IMR-90 (cell line): ENCODE measurements at regions not wholly inside any gene's neighbourhood (a gene's known extent, or its start where the extent isn't known, plus 50 kb on each side); places are given as distances from the start of the nearest gene placed in this dataset.

ENCODE experiments used
- ATAC-seq: fragments of 200-7000 bp; cut with Tn5 transposase; 2 replicates; pipeline ENCODE4 v1.9.1; 2020; ENCODE audit warnings: low read depth, mild to moderate bottlenecking, moderate library complexity
- BruUV-seq: library from RNA; stranded (reverse); fragments of 400-500 nt; replicated peaks from 2 replicates; lab custom pipeline; 2021; lab: Mats Ljungman, UMichigan
- CTCF ChIA-PET: fragments of 300-600 bp; formaldehyde crosslinking; extraction: SDS; loops from one replicate; lab custom pipeline; 2021; ENCODE audit warnings: antibody characterized with exemption; lab: Yijun Ruan, JAX
- POLR2A ChIA-PET: fragments of 300-600 bp; sonication (Branson Sonifier 250); formaldehyde crosslinking; loops from one replicate; lab custom pipeline; 2022; ENCODE audit warnings: antibody characterized with exemption; ENCODE audit not compliant: unreplicated experiment; lab: Charles Lee
- DNase-seq: peaks from one replicate; pipeline ENCODE4 v3.0.0; 2013
- H2AFZ ChIP-seq: replicated peaks from 2 replicates; pipeline ENCODE3; 2013; ENCODE audit warnings: low read length, mild to moderate bottlenecking; ENCODE audit not compliant: poor library complexity
- H2AK5ac ChIP-seq: 2 replicates; pipeline ENCODE4 v1.6.1; 2013; ENCODE audit warnings: low read depth, low read length, inconsistent platforms
- H2AK9ac ChIP-seq: replicated peaks from 2 replicates; pipeline ENCODE3; 2013; ENCODE audit warnings: mild to moderate bottlenecking, low read depth, low read length, moderate library complexity; ENCODE audit not compliant: poor library complexity
- H2BK120ac ChIP-seq: 2 replicates; pipeline ENCODE4 v1.6.1; 2013; ENCODE audit warnings: low read depth, low read length, inconsistent platforms
- H2BK15ac ChIP-seq: 3 replicates; pipeline ENCODE4 v1.6.1; 2013; ENCODE audit warnings: low read depth, low read length, inconsistent platforms
- H2BK20ac ChIP-seq: 2 replicates; pipeline ENCODE4 v1.6.1; 2013; ENCODE audit warnings: low read depth, mild to moderate bottlenecking, inconsistent platforms, low read length, moderate library complexity
- H2BK5ac ChIP-seq: 2 replicates; pipeline ENCODE4 v1.6.1; 2013; ENCODE audit warnings: mild to moderate bottlenecking, low read depth, low read length, inconsistent platforms; ENCODE audit not compliant: poor library complexity, severe bottlenecking
- H3K14ac ChIP-seq: replicated peaks from 2 replicates; pipeline ENCODE4 v1.6.1; 2013; ENCODE audit warnings: low read depth, low read length, inconsistent platforms
- H3K18ac ChIP-seq: 2 replicates; pipeline ENCODE4 v1.6.1; 2013; ENCODE audit warnings: low read depth, low read length, control low read depth
- H3K23ac ChIP-seq: 2 replicates; pipeline ENCODE4 v1.6.1; 2013; ENCODE audit warnings: low read depth, low read length, inconsistent platforms
- H3K27ac ChIP-seq: 2 replicates; pipeline ENCODE4 v1.5.1; 2013; ENCODE audit warnings: mild to moderate bottlenecking, control low read depth, low read length; ENCODE audit not compliant: insufficient read depth
- H3K27me3 ChIP-seq: 2 replicates; pipeline ENCODE4 v1.6.1; 2013; ENCODE audit warnings: low read length; ENCODE audit not compliant: control insufficient read depth, insufficient read depth
- H3K36me3 ChIP-seq: 2 replicates; pipeline ENCODE4 v1.6.1; 2013; ENCODE audit warnings: low read length, mixed read lengths; ENCODE audit not compliant: control insufficient read depth, insufficient read depth
- H3K4ac ChIP-seq: 2 replicates; pipeline ENCODE4 v1.6.1; 2013; ENCODE audit warnings: low read depth, low read length, inconsistent platforms
- H3K4me1 ChIP-seq: 2 replicates; pipeline ENCODE4 v1.6.1; 2013; ENCODE audit warnings: low read length, mixed read lengths; ENCODE audit not compliant: control insufficient read depth, insufficient read depth
- H3K4me2 ChIP-seq: 2 replicates; pipeline ENCODE4 v1.6.1; 2013; ENCODE audit warnings: low read depth, mild to moderate bottlenecking, control low read depth, low read length, moderate library complexity
- H3K4me3 ChIP-seq: 2 replicates; pipeline ENCODE4 v1.5.1; 2013; ENCODE audit warnings: low read depth, mild to moderate bottlenecking, control low read depth, low read length, moderate library complexity; ENCODE audit not compliant: insufficient read depth
- H3K56ac ChIP-seq: 2 replicates; pipeline ENCODE4 v1.6.1; 2013; ENCODE audit warnings: low read length, inconsistent platforms; ENCODE audit not compliant: insufficient read depth; ENCODE audit errors: extremely low read depth
- H3K79me1 ChIP-seq, 2 experiments: 2 replicates each; pipeline ENCODE4 v1.6.1; 2013; ENCODE audit warnings: low read length in 2 of 2, inconsistent platforms in 1 of 2, low read depth in 1 of 2
- H3K9ac ChIP-seq: 2 replicates; pipeline ENCODE4 v1.6.1; 2013; ENCODE audit warnings: low read depth, low read length, control low read depth
- H3K9me1 ChIP-seq: 2 replicates; pipeline ENCODE4 v1.6.1; 2013; ENCODE audit warnings: low read length, inconsistent platforms; ENCODE audit not compliant: insufficient read depth
- H3K9me3 ChIP-seq: 2 replicates; pipeline ENCODE4 v1.6.1; 2013; ENCODE audit warnings: low read length; ENCODE audit not compliant: control insufficient read depth, insufficient read depth
- H4K20me1 ChIP-seq: 2 replicates; pipeline ENCODE4 v1.6.1; 2013; ENCODE audit warnings: low read length, inconsistent platforms; ENCODE audit not compliant: insufficient read depth
- H4K5ac ChIP-seq: 2 replicates; pipeline ENCODE4 v1.6.1; 2013; ENCODE audit warnings: mild to moderate bottlenecking, low read depth, low read length, control low read depth
- H4K8ac ChIP-seq, 2 experiments: 2 replicates each; pipeline ENCODE4 v1.6.1; 2013; ENCODE audit warnings: low read depth in 2 of 2, low read length in 2 of 2, control low read depth in 1 of 2, inconsistent platforms in 1 of 2
- H4K91ac ChIP-seq: 2 replicates; pipeline ENCODE4 v1.6.1; 2013; ENCODE audit warnings: low read depth, low read length, inconsistent platforms; ENCODE audit not compliant: insufficient read depth
- CEBPB ChIP-seq: IDR thresholded peaks from 2 replicates; pipeline ENCODE4 v1.6.1; 2012; ENCODE audit warnings: low read depth, low read length, improper control_type of control experiment
- CTCF ChIP-seq: conservative IDR thresholded peaks from 2 replicates; pipeline ENCODE4 v1.5.1; 2012; ENCODE audit warnings: mild to moderate bottlenecking, low read depth, low read length, improper control_type of control experiment
- ELK1 ChIP-seq: fragments of 150-350 bp; IDR thresholded peaks from 2 replicates; pipeline ENCODE4 v1.6.1; 2016; ENCODE audit warnings: low read depth, mild to moderate bottlenecking, low read length, moderate library complexity, borderline replicate concordance
- MAZ ChIP-seq: IDR thresholded peaks from 2 replicates; pipeline ENCODE4 v1.6.1; 2012; ENCODE audit warnings: low read depth, mild to moderate bottlenecking, low read length, improper control_type of control experiment, moderate library complexity, borderline replicate concordance
- RAD21 ChIP-seq: IDR thresholded peaks from 2 replicates; pipeline ENCODE4 v1.6.1; 2012; ENCODE audit warnings: low read length, improper control_type of control experiment
- SMC3 ChIP-seq: fragments of 150-350 bp; IDR thresholded peaks from 2 replicates; pipeline ENCODE4 v1.6.1; 2016; ENCODE audit warnings: low read depth, mild to moderate bottlenecking, antibody characterized with exemption, low read length, moderate library complexity
- WGBS, 2 experiments: methylation state at CpG; one replicate each; pipeline versions ENCODE4 v1.1.5 to v1.1.7; 2013; ENCODE audit warnings: missing lambda C conversion rate in 2 of 2; ENCODE audit not compliant: insufficient read length in 1 of 2; ENCODE audit errors: extremely low coverage in 2 of 2; 5-methylcytosine and 5-hydroxymethylcytosine counted together
- dilution Hi-C: fragments of 300-500 bp; cut with HindIII; formaldehyde crosslinking; loops from one replicate; pipeline ENCODE4 v1.14.3; 2018; ENCODE audit warnings: low sequenced_read_pairs; ENCODE audit not compliant: unreplicated experiment
- in situ Hi-C: fragments of 300-500 bp; cut with MboI; formaldehyde crosslinking; loops from 3 replicates; pipeline ENCODE4 v1.14.3; 2019; ENCODE audit warnings: low sequenced_read_pairs, inconsistent platforms, mixed read lengths
- intact Hi-C: fragments of 100-400 bp; cut with micrococcal nuclease; formaldehyde crosslinking; loops from 2 replicates; pipeline ENCODE4 v1.10.0; 2022

- H3K27ac ChIP-seq: no peak overlapping the region
- H3K9me3 ChIP-seq: no peaks in the 10 kb centered on the region
- CTCF ChIA-PET: interaction anchor here (1.3 kb wide), 1 partner anchor 102 kb away, joined by 4 read pairs; no protein-coding TSS in a partner anchor
- no peak overlapping the region for H2BK20ac ChIP-seq
- intact Hi-C loops (loop anchor here (2.0 to 5.0 kb wide), 3 partner anchors 100 to 1928 kb away; no protein-coding TSS in a partner anchor), dilution Hi-C loops (no loop called here), in situ Hi-C loops (loop anchor here (25.0 kb wide), 1 partner anchor 1923 kb away; no protein-coding TSS in a partner anchor)
- H4K5ac ChIP-seq: no peak overlapping the region
- H3K27me3 ChIP-seq: no peaks in the 10 kb centered on the region
- no peak overlapping the region for H3K9ac ChIP-seq
- H2BK120ac ChIP-seq: no peak overlapping the region
- no peaks in the 10 kb centered on the region for H3K9me1 ChIP-seq
- ATAC-seq (peak; percentile 40; the same call in 1 of the 2 replicates), DNase-seq (peak; percentile 8)
- no peak overlapping the region for H3K23ac ChIP-seq
- no peak overlapping the region for H2AK9ac ChIP-seq
- H2BK15ac ChIP-seq: no peak overlapping the region
- H3K4ac ChIP-seq: no peak overlapping the region
- no peak overlapping the region for H3K14ac ChIP-seq
- POLR2A ChIA-PET: no interaction called here
- H3K4me2 ChIP-seq: no peak overlapping the region
- BruUV-seq: no TSS peak
- no CpG with 5 or more reads among the region's 2 CpGs for WGBS, 2 experiments
- H2BK5ac ChIP-seq: no peak overlapping the region
- no peak overlapping the region for H3K56ac ChIP-seq
- H3K36me3 ChIP-seq: no peaks in the 10 kb centered on the region
- no peaks in the 10 kb centered on the region for H4K20me1 ChIP-seq
- no peaks in the 10 kb centered on the region for H3K79me1 ChIP-seq
- H3K18ac ChIP-seq: no peak overlapping the region
- H4K8ac ChIP-seq: no peak overlapping the region
- H3K4me1 ChIP-seq: no peaks in the 10 kb centered on the region
- no peak overlapping the region for H4K91ac ChIP-seq
- TF ChIP-seq CTCF (peak; percentile 41), CEBPB (no peak), RAD21 (peak; percentile 46), ELK1 (no peak), SMC3 (peak; percentile 17; the same call in 1 of the 2 replicates), MAZ (no peak)
- no peak overlapping the region for H2AFZ ChIP-seq
- no peak overlapping the region for H2AK5ac ChIP-seq
- no peak overlapping the region for H3K4me3 ChIP-seq
These were observed 99.5 kb upstream of the USP38 start for GRCh38 chr4:143085224-143085623.
